AG04450 (cell line): ENCODE measurements at regions not wholly inside any gene's neighbourhood (a gene's known extent, or its start where the extent isn't known, plus 50 kb on each side); places are given as distances from the start of the nearest gene placed in this dataset.

ENCODE experiments used
- CTCF ChIA-PET: fragments of 300-600, 350-600 bp; formaldehyde crosslinking; extraction: SDS; loops from one replicate; lab custom pipeline; 2022; ENCODE audit warnings: antibody characterized with exemption, inconsistent platforms; lab: Charles Lee
- POLR2A ChIA-PET: fragments of 350-600 bp; formaldehyde crosslinking; extraction: SDS; loops from one replicate; lab custom pipeline; 2021; ENCODE audit warnings: antibody characterized with exemption, inconsistent platforms; lab: Yijun Ruan, JAX
- DNase-seq: peaks from one replicate; pipeline ENCODE4 v3.0.0-alpha.2; 2011; ENCODE audit warnings: low read depth, low spot score
- H3K27ac ChIP-seq: one replicate; pipeline ENCODE4 v1.5.1; 2012; ENCODE audit warnings: low read depth, low read length, control low read depth
- H3K27me3 ChIP-seq: one replicate; pipeline ENCODE4 v1.6.0; 2012; ENCODE audit warnings: low read length; ENCODE audit not compliant: control insufficient read depth, insufficient read depth
- H3K4me3 ChIP-seq: 2 replicates; pipeline ENCODE4 v1.5.1; 2011; ENCODE audit warnings: mild to moderate bottlenecking, low read depth, low read length, control low read depth
- H3K9me3 ChIP-seq: 2 replicates; pipeline ENCODE4 v1.5.1; 2012; ENCODE audit warnings: low read length; ENCODE audit not compliant: control insufficient read depth, insufficient read depth
- TF ChIP-seq, protein P1 (sequence below): IDR thresholded peaks from 2 replicates; pipeline ENCODE4 v1.5.1; 2011; ENCODE audit warnings: low read depth, low read length, control low read depth, inconsistent platforms

GRCh38 chr1:30538993-30539867 lies 184.2 kb downstream of the MATN1 start:
- no peak for DNase-seq
- Histone ChIP-seq H3K9me3 (no peaks in the 10 kb centered on the region), H3K27ac (no peak overlapping the region), H3K4me3 (no peak overlapping the region), H3K27me3 (no peaks in the 10 kb centered on the region)
- TF ChIP-seq, protein P1, sequence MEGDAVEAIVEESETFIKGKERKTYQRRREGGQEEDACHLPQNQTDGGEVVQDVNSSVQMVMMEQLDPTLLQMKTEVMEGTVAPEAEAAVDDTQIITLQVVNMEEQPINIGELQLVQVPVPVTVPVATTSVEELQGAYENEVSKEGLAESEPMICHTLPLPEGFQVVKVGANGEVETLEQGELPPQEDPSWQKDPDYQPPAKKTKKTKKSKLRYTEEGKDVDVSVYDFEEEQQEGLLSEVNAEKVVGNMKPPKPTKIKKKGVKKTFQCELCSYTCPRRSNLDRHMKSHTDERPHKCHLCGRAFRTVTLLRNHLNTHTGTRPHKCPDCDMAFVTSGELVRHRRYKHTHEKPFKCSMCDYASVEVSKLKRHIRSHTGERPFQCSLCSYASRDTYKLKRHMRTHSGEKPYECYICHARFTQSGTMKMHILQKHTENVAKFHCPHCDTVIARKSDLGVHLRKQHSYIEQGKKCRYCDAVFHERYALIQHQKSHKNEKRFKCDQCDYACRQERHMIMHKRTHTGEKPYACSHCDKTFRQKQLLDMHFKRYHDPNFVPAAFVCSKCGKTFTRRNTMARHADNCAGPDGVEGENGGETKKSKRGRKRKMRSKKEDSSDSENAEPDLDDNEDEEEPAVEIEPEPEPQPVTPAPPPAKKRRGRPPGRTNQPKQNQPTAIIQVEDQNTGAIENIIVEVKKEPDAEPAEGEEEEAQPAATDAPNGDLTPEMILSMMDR, result no peak
- POLR2A ChIA-PET, result no interaction called here
- CTCF ChIA-PET, result no interaction called here

- Histone ChIP-seq H3K4me3 (no peak overlapping the region), H3K9me3 (no peaks in the 10 kb centered on the region), H3K27ac (no peak overlapping the region), H3K27me3 (no peaks in the 10 kb centered on the region)
- POLR2A ChIA-PET, result no interaction called here
- DNase-seq, result no peak
- CTCF ChIA-PET, result no interaction called here
- TF ChIP-seq, protein P1, result no peak
Observed at GRCh38 chr1:30538226-30538992, 185.0 kb downstream of the MATN1 start.

DNA sequence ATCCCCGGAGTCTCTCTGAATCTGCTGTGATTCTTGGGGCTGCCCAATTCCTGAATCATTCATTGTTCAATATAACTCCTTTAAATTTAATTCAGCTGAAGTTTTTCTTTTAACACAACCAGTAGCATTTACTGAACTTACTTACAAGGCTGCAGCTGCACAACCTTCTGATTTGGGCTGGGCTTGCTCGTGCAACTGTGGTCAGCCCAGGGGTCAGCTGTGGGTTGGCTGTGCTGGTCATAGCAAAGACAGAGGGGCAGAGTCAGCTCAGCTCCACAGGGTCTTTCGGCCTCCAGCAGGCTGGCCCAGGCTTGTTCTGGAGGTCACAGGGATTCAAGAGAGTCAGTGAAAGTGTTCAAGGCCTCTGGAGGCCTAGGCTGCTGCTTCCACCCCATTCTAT lies 186.1 kb downstream of the MATN1 start:
- CTCF ChIA-PET, result no interaction called here

DNA sequence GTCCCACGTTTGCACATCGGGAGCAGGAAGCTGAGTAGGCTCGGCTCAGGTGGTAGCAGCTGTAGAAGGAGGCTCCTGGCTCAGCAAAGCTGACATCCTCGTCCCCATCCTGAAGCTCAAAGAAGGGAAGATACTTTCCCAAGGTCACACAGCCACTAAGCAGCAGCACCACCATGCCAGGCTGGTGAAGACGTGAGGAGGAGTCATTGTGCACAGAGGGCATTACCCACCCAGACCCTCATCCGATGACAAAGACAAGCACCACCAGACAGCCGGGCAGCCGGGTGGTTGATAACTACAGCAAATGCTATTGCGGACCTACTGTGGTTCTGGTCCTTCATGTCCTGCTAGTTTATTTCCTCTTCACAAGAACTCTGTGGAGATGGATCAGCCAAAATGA lies 186.9 kb downstream of the MATN1 start:
- H3K27ac ChIP-seq, result no peak overlapping the region
- H3K9me3 ChIP-seq, result no peaks in the 10 kb centered on the region
- ChIA-PET POLR2A (no interaction called here), CTCF (no interaction called here)
- H3K27me3 ChIP-seq, result no peaks in the 10 kb centered on the region
- DNase-seq, result no peak
- TF ChIP-seq, protein P1, result no peak
- H3K4me3 ChIP-seq, result no peak overlapping the region

More for the DNA sequence above, 186.1 kb downstream of the MATN1 start:
- TF ChIP-seq, protein P1, result no peak
- H3K27me3 ChIP-seq, result no peaks in the 10 kb centered on the region
- no peaks in the 10 kb centered on the region for H3K9me3 ChIP-seq
- POLR2A ChIA-PET, result no interaction called here
- no peak overlapping the region for H3K27ac ChIP-seq
- no peak overlapping the region for H3K4me3 ChIP-seq
- DNase-seq, result no peak
